TTC549 (cell line): ENCODE measurements at regions not wholly inside any gene's neighbourhood (a gene's known extent, or its start where the extent isn't known, plus 50 kb on each side); places are given as distances from the start of the nearest gene placed in this dataset.
"Not testable (repeated sequence)": the region's sequence is repeated elsewhere in the genome, so short reads cannot be mapped to it uniquely, and the experiment has no call there.

Experiments used
- FAIRE-seq: peaks from 2 replicates; lab custom pipeline; 2012; peaks lifted over from hg19 to GRCh38; lab: Jason Lieb, UNC

DNA sequence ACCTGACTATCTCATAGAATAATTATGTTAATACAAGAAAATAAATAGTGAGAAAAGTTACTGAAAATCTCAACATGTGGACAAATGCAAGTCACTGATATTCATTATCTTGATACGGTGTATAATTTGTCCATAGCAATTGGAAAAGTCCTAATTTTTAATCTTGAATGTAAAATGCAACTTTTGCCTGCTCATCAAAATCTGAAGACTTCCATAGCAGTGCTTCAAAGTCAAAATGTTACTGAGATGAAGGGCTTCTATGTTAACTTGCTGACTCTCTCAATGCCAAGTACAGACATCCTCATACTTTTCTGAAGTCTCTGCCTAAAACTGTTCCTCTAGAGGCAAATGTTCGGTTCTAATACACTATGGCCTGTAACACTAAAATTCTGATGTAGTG, 1300.1 kb upstream of the EPHA6 start:
- FAIRE-seq = no peak

DNA sequence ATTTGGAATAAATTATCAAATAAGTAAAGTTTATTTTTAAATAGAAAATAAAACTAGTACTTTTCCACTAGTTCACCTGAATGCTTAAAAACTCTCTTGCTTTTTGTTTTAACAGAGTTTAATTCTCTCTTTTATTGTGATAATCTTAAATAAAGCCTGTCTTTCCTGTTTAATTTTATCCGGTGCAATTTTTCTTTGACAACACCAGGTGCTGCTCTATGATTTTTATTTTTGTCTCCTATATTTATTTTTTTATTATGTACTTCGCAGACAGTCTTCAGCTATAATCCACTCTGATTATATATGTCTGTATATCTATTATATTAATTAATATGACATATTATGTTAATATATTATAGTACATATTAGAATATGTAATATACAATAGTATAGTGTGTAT, 1293.0 kb upstream of the EPHA6 start:
- no peak for FAIRE-seq

DNA sequence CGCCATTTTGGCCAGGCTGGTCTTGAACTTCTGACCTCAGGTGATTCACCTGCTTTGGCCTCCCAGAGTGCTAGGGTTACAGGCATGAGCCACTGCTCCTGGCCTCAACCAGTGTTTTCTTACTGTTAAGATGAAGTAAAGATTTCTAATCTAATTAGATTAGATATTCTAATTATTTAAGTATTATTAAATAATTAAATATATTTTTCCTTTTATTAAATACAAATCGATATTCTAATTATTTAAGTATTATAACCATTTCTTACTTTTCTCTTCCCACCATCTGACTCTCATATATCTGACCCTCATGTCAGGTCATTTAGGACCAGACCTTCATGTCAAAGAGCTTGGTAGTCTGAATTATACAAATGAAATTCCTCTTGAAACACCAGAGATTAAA, 1291.9 kb upstream of the EPHA6 start:
- no peak for FAIRE-seq

DNA sequence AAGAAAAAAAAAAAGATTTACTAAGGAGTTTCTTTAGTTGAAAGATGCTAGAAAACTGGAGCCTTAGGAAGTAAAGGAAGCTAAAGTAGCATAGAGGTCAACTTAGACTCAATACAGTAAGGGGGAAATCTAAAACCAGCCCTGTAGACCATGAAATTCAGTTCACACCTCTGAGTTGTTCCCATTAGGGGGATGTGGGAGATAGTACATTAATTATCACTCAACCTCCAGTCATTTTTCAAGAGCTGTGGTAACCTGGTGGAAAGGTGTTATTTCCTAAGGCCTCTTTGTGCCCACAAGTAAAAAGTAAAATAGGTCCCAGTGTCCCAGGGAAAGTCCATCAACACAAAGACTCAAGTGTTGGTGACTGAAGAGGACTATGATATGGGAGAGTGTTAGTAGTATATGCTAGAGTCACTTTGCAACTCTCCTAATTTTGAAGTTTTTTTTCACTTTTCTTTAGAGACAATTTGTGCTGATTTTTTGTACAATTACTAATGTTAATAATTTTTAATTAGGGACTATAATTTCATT, 1274.4 kb upstream of the EPHA6 start:
- no peak for FAIRE-seq

DNA sequence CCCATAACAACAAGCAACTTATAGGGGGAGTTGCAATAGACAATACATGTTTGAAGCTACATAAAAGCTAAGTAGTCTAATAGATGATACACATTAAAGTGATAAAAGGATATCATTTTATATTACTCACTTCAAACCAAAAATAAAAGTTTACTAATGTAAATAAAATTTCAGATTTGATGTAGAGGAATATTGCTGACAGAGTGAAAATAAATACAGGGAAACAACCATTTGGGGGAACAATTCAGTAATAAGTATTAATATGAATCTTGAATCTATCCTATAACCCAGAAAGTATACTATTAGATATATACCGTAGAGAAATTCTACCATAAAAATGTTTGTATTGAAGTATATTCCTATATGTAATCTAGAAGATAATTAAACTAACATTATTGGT, 1248.9 kb upstream of the EPHA6 start:
- no peak for FAIRE-seq

DNA sequence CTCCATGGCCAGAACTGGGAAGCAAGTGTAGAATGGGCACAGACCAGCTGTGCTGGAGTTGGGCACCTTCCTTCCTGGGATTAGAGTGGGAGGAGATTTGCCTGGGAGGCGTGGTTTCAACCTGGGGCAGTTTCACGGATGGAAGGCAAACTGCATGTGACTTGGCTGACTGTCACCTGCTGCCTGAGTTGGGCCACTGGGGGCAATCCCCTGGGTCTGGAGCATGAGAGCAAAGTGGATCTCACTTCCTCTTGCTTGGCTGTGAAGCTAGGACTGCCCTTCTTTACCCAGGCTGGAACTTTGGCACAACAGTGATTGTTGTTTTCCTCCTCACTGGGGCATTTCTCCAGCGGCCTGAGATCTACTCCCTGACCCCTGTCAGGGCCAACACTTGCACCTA, 1247.0 kb upstream of the EPHA6 start:
- no peak for FAIRE-seq

DNA sequence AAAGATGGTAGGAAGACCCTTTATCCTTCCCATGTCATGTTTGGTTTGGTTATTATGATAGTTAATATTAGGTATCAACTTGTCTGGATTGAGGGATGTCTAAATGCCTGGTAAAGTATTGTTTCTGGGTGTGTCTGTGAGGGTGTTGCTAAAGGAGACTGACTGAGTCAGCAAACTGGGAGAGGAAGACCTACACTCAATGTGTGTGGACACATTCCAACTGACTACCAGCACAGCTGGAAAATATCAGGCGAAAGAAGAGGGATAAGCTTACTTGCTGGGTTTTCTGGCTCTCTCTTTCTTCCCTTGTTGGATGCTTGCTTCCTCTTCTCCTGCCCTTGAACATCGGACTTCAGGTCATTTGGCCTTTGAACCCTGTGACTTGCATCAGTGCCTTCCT, 1227.6 kb upstream of the EPHA6 start:
- FAIRE-seq = no peak

DNA sequence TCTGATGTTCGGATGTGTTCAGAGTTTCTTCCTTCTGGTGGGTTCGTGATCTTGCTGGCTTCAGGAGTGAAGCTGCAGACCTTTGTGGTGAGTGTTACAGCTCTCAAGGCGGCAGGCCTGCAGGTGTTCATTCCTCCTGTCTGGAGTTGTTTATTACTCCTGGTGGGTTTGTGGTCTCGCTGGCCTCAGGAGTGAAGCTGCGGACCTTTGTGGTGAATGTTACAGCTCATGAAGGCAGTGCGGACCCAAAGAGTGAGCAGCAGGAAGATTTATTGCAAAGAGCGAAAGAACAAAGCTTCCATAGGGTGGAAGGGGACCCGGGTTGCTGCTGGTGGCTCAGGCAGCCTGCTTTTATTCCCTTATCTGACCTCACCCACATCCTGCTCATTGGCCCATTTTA, 1226.8 kb upstream of the EPHA6 start:
- FAIRE-seq = not testable (repeated sequence)

DNA sequence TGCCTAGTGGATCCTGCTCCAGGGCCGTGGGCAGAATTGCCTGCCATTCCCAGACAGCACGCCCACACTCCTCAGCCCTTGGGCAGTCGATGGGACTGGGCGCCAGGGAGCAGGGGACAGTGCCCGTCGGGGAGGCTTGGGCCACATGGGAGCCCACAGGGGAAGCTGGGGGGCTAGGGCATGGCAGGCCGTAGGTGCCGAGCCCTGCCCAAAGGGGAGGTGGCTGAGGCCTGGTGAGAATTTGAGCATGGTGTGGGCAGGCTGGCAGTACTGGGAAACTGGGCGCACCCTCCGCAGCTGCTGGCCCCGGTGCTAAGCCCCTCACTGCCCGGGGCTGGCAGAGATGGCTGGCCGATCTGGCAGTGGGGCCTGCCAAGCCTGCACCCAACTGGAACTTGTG, 1225.9 kb upstream of the EPHA6 start:
- FAIRE-seq = no peak

DNA sequence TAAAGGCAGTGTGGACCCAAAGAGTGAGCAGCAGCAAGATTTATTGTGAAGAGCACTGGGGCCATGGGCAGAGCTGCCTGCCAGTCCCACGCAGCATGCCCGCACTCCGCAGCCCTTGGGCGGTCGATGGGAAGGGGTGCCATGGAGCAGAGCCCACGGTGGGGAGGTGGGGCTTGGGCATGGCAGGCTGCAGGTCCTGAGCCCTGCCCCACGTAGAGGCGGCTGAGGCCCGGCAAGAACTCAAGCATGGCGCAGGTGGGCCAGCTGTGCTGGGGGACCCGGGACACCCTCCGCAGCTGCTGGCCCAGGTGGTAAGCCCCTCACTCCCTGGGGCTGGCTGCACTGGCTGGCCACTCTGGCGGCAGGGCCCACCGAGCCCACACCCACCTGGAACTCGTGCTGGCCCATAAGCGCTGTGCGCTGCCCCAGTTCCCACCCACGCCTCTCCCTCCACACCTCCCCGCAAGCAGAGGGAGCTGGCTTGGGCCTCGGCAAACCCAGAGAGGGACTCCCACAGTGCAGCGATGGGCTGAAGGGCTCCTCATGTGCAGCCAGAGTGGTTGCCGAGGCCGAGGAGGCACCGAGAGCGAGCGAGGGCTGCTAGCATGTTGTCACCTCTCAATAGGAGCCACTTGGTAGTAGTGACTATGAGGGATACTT, 1218.8 kb upstream of the EPHA6 start:
- no peak for FAIRE-seq

DNA sequence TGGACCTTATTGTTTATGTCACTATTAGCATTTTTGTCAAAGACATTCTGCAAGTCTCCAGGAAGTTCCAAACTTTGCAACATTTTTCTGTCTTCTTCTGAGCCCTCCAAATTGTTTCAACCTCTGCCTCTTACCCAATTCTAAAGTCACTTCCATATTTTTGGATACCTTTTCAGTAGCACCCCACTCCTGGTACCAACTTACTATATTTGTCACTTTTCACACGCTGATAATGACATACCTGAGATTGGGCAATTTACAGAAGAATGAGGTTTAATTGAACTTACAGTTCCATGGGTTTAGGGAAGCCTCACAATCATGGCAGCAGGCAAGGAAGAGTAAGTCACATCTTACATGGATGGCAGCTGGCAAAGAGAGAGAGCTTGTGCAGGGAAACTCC, 1206.5 kb upstream of the EPHA6 start:
- no peak for FAIRE-seq

DNA sequence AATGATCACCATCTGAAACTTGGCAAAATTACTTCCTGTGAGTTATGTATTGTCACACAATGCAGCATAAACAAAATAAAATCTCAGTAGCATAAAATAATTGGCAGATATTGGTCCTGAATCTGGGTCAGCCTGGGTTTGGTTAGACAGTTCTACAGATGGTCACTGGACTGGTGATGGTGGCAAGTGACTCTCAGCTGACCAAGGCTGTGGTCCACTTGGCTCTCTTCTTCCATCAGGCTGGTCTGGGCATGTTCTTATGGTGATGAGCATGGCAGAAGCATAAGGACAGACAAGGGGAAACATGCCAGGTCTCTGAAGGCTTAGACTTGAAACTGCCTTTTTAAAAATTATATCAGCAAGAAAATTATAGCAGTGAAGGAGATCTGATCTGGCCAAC, 1205.0 kb upstream of the EPHA6 start:
- FAIRE-seq = no peak

DNA sequence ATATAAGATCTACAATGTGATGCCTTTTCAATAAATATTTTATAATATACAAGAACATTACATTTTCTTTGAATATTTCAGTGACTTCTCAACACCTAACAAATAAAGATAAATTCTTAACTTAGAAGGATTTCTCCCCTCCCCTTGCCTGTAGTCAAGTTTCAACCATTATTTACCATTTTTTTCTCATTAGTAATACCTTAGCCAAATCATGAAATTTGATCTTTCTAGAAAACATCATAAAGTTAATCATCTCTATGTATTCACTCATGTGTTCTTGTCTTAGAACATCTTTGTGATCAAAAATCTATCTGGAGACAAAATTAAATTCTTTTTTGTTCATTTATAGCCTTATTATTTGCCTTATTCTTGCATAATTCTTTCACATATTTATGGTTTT, 1201.8 kb upstream of the EPHA6 start:
- no peak for FAIRE-seq

DNA sequence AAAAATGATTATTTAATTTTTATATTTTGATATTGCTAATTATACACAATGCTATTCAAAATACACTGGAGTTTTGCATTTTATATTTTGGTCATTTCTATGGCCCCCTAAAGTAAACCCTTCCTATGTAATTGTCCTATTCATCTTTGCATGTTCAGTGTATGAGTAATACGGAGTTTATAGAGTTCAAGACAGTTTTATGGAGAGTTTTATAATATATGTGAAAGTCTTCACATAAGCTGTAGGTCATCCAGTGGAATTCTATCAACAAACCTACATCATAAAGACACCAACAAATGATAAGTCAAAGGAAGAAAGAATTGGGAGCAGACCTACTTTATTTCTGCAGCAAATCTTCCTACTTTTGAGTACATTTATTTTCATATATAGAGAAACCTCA, 1200.4 kb upstream of the EPHA6 start:
- FAIRE-seq = no peak

DNA sequence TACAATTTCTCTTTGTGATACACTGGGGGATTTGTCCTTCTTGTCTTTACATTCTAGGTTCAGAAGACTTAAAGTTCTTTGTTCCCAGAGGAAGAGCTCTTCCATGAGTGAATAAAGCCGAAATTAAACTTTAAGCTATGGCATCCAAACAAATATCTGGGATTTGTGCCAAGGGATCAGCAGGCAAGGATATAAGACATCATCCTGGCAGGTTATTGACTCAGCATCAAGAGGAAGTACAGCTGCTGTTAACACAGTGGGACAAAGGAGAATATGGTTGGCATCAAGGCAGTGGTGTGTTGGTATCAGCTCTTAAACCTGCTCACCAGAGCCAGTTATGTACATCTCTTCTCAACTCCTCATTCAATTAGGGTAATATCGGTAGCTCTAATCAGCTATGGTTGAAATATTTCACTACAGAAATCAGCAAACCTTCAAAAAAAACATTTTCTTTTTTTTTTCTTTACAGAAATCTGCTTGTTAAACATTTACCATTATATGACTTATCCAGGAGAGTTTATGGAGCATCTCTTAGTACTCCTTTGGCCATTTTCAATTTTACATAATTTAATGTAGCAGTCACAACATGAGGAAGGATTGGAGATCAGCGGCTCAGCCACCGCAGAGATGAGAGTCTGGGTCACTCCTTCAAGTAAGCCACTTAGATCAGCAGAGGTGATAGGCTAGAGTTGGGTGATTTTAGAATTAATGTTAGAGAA, 1198.6 kb upstream of the EPHA6 start:
- FAIRE-seq = no peak

DNA sequence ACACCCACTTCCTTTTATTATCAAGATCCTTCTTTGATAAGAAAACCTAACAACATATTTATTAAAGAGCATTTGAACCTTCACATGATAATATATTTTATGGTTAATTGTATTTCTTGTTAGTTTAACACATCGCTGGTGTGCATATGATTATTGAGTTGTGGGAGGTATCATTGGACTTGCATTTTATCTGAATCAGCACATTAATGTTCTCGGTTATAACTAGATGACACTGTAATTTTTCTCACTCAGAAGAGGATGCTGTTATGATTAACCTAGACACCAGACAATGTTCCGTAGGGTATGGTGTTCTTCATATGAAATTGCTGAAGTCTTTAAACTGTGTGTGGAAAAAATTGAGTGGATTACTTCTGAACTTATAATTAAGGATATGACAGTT, 1188.3 kb upstream of the EPHA6 start:
- no peak for FAIRE-seq

DNA sequence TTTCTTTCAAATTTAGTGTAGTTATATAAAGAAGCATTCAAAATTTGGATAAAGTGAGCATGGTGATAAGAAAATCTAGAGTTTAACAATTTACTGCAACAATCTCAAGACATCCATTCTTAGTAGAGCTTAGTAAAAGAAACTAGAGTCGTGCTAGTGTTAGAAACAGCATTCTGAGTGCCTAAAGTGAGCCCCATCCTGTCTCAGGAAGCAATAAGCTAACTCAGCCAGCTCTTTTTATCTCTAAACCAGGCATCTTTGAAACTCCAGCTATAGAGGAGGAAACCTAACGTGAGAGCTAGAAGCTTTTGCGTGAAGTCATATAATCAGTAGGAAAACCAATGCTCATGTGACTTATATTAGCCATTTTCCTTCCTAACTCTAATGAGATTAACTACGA, 1187.1 kb upstream of the EPHA6 start:
- FAIRE-seq = no peak

DNA sequence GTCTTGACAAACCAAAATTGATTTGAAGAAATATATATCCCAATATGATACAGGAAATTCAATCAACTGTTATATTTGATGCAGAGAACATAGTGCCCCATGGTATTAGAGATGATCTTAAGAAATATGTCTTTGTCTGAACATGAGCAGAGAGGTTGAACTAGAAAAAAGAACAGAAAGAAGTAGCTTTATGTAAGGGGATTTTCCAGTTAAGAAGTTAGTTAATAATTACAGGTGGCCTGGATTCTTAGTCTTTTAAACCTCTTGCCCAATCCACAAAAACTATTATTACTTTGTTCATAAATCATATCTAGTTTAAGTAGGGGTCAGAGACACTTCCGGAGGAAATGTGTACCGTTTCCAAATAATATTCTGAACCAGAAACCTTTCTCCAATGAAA, 1186.7 kb upstream of the EPHA6 start:
- no peak for FAIRE-seq

DNA sequence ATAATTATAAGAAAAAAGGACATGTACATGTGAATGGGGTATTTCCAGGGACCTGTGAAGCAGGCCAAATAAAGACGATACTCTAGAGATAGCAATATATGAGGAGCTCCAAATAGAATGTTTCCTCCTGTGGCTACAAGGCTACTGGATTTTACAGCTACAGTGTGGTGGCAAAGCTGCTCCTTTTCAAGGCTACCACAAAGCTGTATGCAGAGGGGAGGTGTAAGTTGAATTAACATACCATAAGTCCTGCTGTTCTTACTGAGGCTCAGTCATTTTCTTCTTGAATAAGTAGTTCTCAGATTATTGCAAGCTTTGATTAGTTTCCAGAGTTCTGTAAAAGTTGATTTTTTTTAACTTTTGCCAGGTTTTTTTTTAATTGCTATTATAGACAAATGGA, 1184.6 kb upstream of the EPHA6 start:
- no peak for FAIRE-seq

DNA sequence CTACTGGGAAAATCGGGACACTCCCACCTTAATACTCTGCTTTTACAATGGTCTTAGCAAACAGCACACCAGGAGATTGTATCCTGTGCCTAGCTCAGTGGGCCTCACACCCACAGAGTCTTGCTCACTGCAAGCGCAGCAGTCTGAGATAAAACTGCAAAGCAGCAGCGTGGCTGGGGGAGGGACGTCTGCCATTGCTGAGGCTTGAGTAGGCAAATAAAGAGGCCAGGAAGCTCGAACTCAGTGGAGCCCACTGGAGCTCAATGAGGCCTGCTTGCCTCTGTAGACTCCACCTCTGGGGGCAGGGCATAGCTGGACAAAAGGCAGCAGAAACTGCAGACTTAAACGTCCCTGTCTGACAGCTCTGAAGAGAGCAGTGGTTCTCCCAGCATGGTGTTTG, 1169.1 kb upstream of the EPHA6 start:
- FAIRE-seq = no peak

DNA sequence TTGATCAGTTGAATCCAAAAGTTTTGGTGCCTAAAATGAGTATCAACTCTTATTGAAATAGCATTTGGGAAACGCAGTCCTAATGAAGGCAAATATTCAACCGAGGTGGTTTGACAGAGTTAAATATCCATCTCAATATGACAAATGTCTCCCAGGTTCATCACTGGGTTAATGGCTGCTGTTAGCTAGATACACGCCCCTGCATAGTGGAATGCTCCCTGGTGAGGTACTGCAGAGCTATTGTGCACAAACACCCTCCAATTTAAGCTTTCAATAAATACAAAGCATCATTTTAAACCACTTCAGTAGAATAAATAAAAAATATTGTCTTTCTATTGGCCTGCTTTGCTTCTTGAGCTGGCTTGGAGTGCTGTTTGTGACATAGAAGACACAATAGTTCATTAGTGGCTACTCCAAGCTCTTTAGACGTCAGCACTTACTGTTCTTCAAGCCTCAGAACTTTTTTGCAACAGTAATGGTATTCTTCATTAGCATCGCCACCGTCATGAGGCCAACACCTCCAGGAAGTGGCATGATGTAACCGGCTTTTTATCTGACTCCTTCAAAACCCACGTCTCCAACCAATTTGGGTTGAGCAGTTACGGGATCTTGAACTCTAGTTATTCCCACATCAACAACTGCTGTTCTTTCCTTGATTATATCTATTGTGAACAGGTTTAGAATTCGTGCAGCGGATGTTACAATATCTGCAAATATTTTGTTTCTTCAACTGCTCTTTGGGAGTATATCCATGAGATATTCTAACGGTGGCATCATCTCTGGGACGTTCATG, 1159.6 kb upstream of the EPHA6 start:
- no peak for FAIRE-seq

DNA sequence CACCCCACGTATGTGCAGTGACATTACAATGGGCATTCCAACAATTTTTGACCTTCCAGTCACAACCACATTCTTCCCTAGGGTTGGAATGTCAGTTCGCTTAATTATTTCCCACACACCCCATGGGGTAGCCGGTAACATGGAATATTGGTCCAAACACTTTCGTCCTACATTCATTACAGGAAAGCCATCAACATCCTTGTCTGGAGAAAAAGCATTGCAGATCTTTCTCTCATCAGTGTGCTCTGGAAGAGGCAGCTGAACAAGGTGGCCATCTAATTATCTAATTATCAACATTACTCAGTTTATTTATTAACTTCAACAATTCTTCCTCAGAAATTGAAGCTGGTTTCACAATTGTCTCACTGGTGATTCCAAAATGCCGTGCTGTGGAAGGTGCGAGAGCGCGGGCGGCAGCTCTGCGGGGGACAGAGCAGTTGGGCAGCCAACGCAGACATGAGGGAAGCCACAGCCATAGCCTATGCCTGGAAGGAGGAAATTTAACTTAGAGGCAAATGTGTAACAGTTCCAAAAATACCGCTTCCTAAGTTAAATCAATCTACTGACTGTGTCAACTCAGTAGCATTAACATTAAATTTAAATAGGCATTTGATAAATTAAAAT, 1158.9 kb upstream of the EPHA6 start:
- FAIRE-seq = no peak

DNA sequence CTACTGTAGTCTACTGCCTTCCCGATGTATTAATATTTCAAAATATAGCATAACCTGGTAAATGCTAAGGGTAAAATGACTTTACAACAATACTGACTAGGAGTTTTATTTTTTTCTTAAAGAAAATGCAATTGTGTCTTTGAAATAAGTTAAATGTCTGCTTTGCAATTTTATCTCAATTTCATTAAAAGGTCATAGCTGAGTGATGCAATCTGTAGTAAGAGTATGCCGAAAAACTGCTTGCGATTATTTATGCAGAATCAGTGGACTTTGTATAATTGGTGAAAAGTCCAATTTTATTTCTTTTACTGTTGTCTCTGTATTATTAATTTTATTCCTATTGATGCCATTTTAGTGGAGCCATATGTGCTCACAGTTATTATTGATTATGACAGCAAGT, 1143.6 kb upstream of the EPHA6 start:
- no peak for FAIRE-seq
